Loucy (cell line): ENCODE measurements at regions not wholly inside any gene's neighbourhood (a gene's known extent, or its start where the extent isn't known, plus 50 kb on each side); places are given as distances from the start of the nearest gene placed in this dataset.

Source experiments
- EZH2phosphoT487 ChIP-seq: fragments of 200-600 bp; IDR thresholded peaks from 2 replicates; pipeline ENCODE4 v1.6.1; 2018; ENCODE audit warnings: antibody characterized with exemption, mild to moderate bottlenecking, moderate library complexity, borderline replicate concordance
- TF ChIP-seq, protein P1 (sequence below): fragments of 200-600 bp; sonication (generic); conservative IDR thresholded peaks from 2 replicates; pipeline ENCODE4 v1.5.1; 2014; ENCODE audit warnings: mild to moderate bottlenecking, antibody characterized with exemption, low read length

- TF ChIP-seq, protein P1, sequence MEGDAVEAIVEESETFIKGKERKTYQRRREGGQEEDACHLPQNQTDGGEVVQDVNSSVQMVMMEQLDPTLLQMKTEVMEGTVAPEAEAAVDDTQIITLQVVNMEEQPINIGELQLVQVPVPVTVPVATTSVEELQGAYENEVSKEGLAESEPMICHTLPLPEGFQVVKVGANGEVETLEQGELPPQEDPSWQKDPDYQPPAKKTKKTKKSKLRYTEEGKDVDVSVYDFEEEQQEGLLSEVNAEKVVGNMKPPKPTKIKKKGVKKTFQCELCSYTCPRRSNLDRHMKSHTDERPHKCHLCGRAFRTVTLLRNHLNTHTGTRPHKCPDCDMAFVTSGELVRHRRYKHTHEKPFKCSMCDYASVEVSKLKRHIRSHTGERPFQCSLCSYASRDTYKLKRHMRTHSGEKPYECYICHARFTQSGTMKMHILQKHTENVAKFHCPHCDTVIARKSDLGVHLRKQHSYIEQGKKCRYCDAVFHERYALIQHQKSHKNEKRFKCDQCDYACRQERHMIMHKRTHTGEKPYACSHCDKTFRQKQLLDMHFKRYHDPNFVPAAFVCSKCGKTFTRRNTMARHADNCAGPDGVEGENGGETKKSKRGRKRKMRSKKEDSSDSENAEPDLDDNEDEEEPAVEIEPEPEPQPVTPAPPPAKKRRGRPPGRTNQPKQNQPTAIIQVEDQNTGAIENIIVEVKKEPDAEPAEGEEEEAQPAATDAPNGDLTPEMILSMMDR = no peak
- no peak for TF ChIP-seq EZH2phosphoT487
Observed at GRCh38 chr3:66712210-66712609, 211.4 kb upstream of the LRIG1 start.
